ENCODE measurements at regions not wholly inside any gene's neighbourhood (a gene's known extent, or its start where the extent isn't known, plus 50 kb on each side); places are given as distances from the start of the nearest gene placed in this dataset.

- TF ChIP-seq CTCF (IDR thresholded peaks at IDR 0.05; ENCODE audit: low read depth, low read length, missing control alignments) = no peak
- no peak overlapping the region for H3K4me3 ChIP-seq (replicated peaks; ENCODE audit: low read depth, low read length)
- no peak for DNase-seq (ENCODE audit: extremely low read depth, low read depth)
Measured at GRCh38 chr10:78269060-78269459, 235.4 kb downstream of the RPS24 start.

GRCh38 chr10:78272329-78272728 lies 238.7 kb downstream of the RPS24 start:
- H3K4me3 ChIP-seq (replicated peaks; ENCODE audit: low read depth, low read length) = no peak overlapping the region
- DNase-seq (ENCODE audit: extremely low read depth, low read depth) = no peak
- TF ChIP-seq CTCF (IDR thresholded peaks at IDR 0.05; ENCODE audit: low read depth, low read length, missing control alignments) = no peak

GRCh38 chr10:78274491-78274890 lies 240.8 kb downstream of the RPS24 start:
- no peak for DNase-seq (ENCODE audit: extremely low read depth, low read depth)
- H3K4me3 ChIP-seq (replicated peaks; ENCODE audit: low read depth, low read length) = no peak overlapping the region
- TF ChIP-seq CTCF (IDR thresholded peaks at IDR 0.05; ENCODE audit: low read depth, low read length, missing control alignments) = no peak

GRCh38 chr10:78276139-78276538 lies 242.5 kb downstream of the RPS24 start:
- H3K4me3 ChIP-seq (replicated peaks; ENCODE audit: low read depth, low read length) = no peak overlapping the region

DNA sequence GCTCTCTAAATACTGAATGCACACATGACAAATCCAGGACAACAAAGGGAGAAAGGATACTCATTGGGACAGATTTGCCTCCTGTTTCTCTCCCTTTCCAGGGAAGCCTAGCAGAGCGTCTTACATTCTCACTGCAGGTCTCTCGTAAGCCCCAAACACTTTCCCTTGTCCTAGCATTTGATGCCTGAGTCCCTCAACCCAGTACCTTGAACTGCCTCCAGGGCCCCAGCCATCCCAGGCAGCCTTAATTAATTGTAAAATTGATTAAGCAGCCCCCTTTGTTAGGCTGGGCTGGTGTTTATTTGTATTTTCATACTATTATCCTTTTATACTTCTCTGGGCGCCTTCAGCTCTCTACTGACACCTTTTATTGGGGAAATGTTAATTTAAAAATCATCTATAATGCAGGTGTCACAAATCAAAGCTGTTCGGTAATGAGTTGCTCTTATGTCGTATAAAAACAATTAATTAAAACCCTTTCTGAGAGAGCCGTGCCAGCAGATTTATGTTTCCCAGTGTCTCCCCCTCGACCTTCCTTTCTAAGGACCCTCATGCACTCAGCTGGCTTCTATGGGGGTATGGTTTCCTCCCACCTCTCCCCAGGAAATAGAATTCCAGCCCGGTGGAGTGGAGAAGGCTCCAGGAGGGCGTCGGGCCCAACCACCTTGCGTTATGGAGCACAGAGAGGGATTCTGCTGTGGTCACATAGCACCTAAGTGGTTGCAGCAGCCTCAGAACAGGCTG lies 243.8 kb downstream of the RPS24 start:
- H3K4me3 ChIP-seq (replicated peaks; ENCODE audit: low read depth, low read length) = no peak overlapping the region
- no peak for TF ChIP-seq CTCF (IDR thresholded peaks at IDR 0.05; ENCODE audit: low read depth, low read length, missing control alignments)
- DNase-seq (ENCODE audit: extremely low read depth, low read depth) = no peak

More at GRCh38 chr10:78276139-78276538, 242.5 kb downstream of the RPS24 start:
- no peak for TF ChIP-seq CTCF (IDR thresholded peaks at IDR 0.05; ENCODE audit: low read depth, low read length, missing control alignments)
- no peak for DNase-seq (ENCODE audit: extremely low read depth, low read depth)

- peak; percentile 35 for DNase-seq (ENCODE audit: extremely low read depth, low read depth)
- H3K4me3 ChIP-seq (replicated peaks; ENCODE audit: low read depth, low read length) = no peak overlapping the region
- TF ChIP-seq CTCF (IDR thresholded peaks at IDR 0.05; ENCODE audit: low read depth, low read length, missing control alignments) = no peak
Measured at GRCh38 chr10:78278058-78278404, 244.4 kb downstream of the RPS24 start.

DNA sequence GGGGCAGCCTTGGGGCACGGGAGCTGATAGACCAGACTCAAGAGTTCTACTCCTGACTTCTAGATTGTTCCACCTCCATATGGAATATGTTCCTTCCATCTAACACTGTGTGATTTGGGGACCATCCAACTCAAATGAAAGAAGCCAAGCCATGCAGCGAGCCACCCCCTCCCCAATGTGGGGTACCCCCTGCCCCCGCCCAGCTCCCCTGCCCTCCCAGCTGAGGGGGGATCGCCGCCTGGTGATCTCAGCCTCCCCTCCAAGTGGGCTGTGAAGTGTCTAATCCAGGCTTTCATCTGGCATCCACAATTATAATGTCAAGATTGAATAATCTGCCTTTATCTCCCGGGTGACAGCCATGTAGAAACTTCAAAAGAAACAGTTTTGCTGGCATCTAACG lies 246.1 kb downstream of the RPS24 start:
- no peak for DNase-seq (ENCODE audit: extremely low read depth, low read depth)
- no peak for TF ChIP-seq CTCF (IDR thresholded peaks at IDR 0.05; ENCODE audit: low read depth, low read length, missing control alignments)
- H3K4me3 ChIP-seq (replicated peaks; ENCODE audit: low read depth, low read length) = no peak overlapping the region
